ENCODE measurements at regions not wholly inside any gene's neighbourhood (a gene's known extent, or its start where the extent isn't known, plus 50 kb on each side); places are given as distances from the start of the nearest gene placed in this dataset.

- Histone ChIP-seq H3K27me3 (peaks cover 0 to 10% (median 0%) of the 10 kb centered on the region in 4 donors), H3K4me1 (no peaks in the 10 kb centered on the region), H3K4me3 (no peak overlapping the region), H3K36me3 (no peaks in the 10 kb centered on the region), H3K9me3 (no peaks in the 10 kb centered on the region), H3K27ac (no peak overlapping the region)
- ATAC-seq = no peak
- 68 to 77% methylated on average over 5 to 7 of the region's 7 CpGs for WGBS, 2 donors
- no peak for FAIRE-seq
- intact Hi-C loops (cut with DNase I) = no loop called here
- DNase-seq = no peak
- TF ChIP-seq CTCF (IDR thresholded peaks at IDR 0.05) = no peak
These were observed 55.6 kb upstream of the LBX1 start for GRCh38 chr10:101284744-101285463.

GRCh38 chr10:101285519-101286070, 56.3 kb upstream of the LBX1 start:
- H3K9me3 ChIP-seq = no peaks in the 10 kb centered on the region
- DNase-seq (no peak), ATAC-seq (no peak), FAIRE-seq (no peak)
- peaks cover 0 to 10% (median 0%) of the 10 kb centered on the region in 4 donors for H3K27me3 ChIP-seq
- TF ChIP-seq CTCF (IDR thresholded peaks at IDR 0.05) = no peak
- H3K4me1 ChIP-seq = no peaks in the 10 kb centered on the region
- intact Hi-C loops (cut with DNase I) = no loop called here
- H3K4me3 ChIP-seq = no peak overlapping the region
- H3K36me3 ChIP-seq = no peaks in the 10 kb centered on the region
- 27 to 32% methylated on average over 14 of the region's 15 CpGs for WGBS, 2 donors
- no peak overlapping the region for H3K27ac ChIP-seq

GRCh38 chr10:101286248-101287046, 57.2 kb upstream of the LBX1 start:
- 62 to 69% methylated on average over 12 of the region's 12 CpGs for WGBS, 2 donors
- peaks cover 0 to 10% (median 2%) of the 10 kb centered on the region in 4 donors for H3K27me3 ChIP-seq
- no peak for DNase-seq
- no peak for FAIRE-seq
- no peak overlapping the region for H3K27ac ChIP-seq
- no peak for ATAC-seq
- TF ChIP-seq CTCF (IDR thresholded peaks at IDR 0.05) = no peak
- no peak overlapping the region for H3K4me3 ChIP-seq
- peaks cover 0 to 3% (median 2%) of the 10 kb centered on the region in 3 donors for H3K4me1 ChIP-seq
- H3K9me3 ChIP-seq = no peaks in the 10 kb centered on the region
- no peaks in the 10 kb centered on the region for H3K36me3 ChIP-seq
- intact Hi-C loops (cut with DNase I) = no loop called here

GRCh38 chr10:101287183-101287996, 58.1 kb upstream of the LBX1 start:
- DNase-seq (no peak), FAIRE-seq (no peak), ATAC-seq (no peak)
- H3K27me3 ChIP-seq = peaks cover 0 to 10% (median 2%) of the 10 kb centered on the region in 4 donors
- H3K4me1 ChIP-seq = peaks cover 0 to 4% (median 4%) of the 10 kb centered on the region in 3 donors
- H3K27ac ChIP-seq = no peak overlapping the region
- TF ChIP-seq CTCF (IDR thresholded peaks at IDR 0.05) = no peak
- no peaks in the 10 kb centered on the region for H3K36me3 ChIP-seq
- 46 to 47% methylated on average over 18 of the region's 18 CpGs for WGBS, 2 donors
- H3K9me3 ChIP-seq = no peaks in the 10 kb centered on the region
- intact Hi-C loops (cut with DNase I) = no loop called here
- H3K4me3 ChIP-seq = no peak overlapping the region

All from pancreas (tissue), 10 donors.